H9 (cell line): ENCODE measurements at regions not wholly inside any gene's neighbourhood (a gene's known extent, or its start where the extent isn't known, plus 50 kb on each side); places are given as distances from the start of the nearest gene placed in this dataset.

Experiments used
- DNase-seq: peaks from one replicate; pipeline ENCODE4 v3.0.0-alpha.2; 2017
- H2AFZ ChIP-seq: one replicate; pipeline ENCODE4 v1.6.1; 2013; ENCODE audit warnings: mild to moderate bottlenecking, low read length, control low read depth, moderate library complexity
- H2AK5ac ChIP-seq: 2 replicates; pipeline ENCODE4 v1.6.1; 2013; ENCODE audit warnings: low read length, control low read depth, mixed read lengths; ENCODE audit not compliant: insufficient read length
- H2BK120ac ChIP-seq: one replicate; pipeline ENCODE4 v1.6.1; 2013; ENCODE audit warnings: low read depth, mild to moderate bottlenecking, low read length, control low read depth, inconsistent platforms; ENCODE audit not compliant: poor library complexity, severe bottlenecking
- H2BK12ac ChIP-seq: 2 replicates; pipeline ENCODE4 v1.6.1; 2013; ENCODE audit warnings: low read length, control low read depth, mixed read lengths, low read depth; ENCODE audit not compliant: insufficient read length
- H2BK15ac ChIP-seq: 2 replicates; pipeline ENCODE4 v1.6.1; 2013; ENCODE audit warnings: low read depth, low read length, control low read depth
- H2BK20ac ChIP-seq: one replicate; pipeline ENCODE4 v1.6.1; 2013; ENCODE audit warnings: low read depth, mild to moderate bottlenecking, low read length, control low read depth, inconsistent platforms; ENCODE audit not compliant: poor library complexity, severe bottlenecking
- H2BK5ac ChIP-seq: 2 replicates; pipeline ENCODE4 v1.6.1; 2013; ENCODE audit warnings: low read length, control low read depth, mixed read lengths; ENCODE audit not compliant: insufficient read length
- H3K14ac ChIP-seq: 2 replicates; pipeline ENCODE4 v1.6.1; 2013; ENCODE audit warnings: low read length, control low read depth; ENCODE audit not compliant: insufficient read depth
- H3K18ac ChIP-seq: 2 replicates; pipeline ENCODE4 v1.6.1; 2013; ENCODE audit warnings: low read depth, mild to moderate bottlenecking, mixed read lengths, low read length, control low read depth; ENCODE audit not compliant: insufficient read length
- H3K23ac ChIP-seq: 2 replicates; pipeline ENCODE4 v1.6.1; 2013; ENCODE audit warnings: low read length, control low read depth, mixed read lengths, low read depth; ENCODE audit not compliant: insufficient read length
- H3K23me2 ChIP-seq: 2 replicates; pipeline ENCODE4 v1.6.1; 2013; ENCODE audit warnings: low read depth, mild to moderate bottlenecking, mixed read lengths, low read length, control low read depth; ENCODE audit not compliant: insufficient read length, poor library complexity, severe bottlenecking
- H3K27ac ChIP-seq: 2 replicates; pipeline ENCODE4 v1.5.1; 2013; ENCODE audit warnings: low read length, control low read depth, mixed read lengths, low read depth; ENCODE audit not compliant: insufficient read length
- H3K27me3 ChIP-seq: 2 replicates; pipeline ENCODE4 v1.6.1; 2013; ENCODE audit warnings: low read length, control low read depth, inconsistent platforms; ENCODE audit not compliant: insufficient read depth
- H3K4ac ChIP-seq: 2 replicates; pipeline ENCODE4 v1.6.1; 2013; ENCODE audit warnings: low read depth, mild to moderate bottlenecking, control low read depth, inconsistent platforms, low read length, moderate library complexity
- H3K4me1 ChIP-seq: 2 replicates; pipeline ENCODE4 v1.6.1; 2013; ENCODE audit warnings: low read length, control low read depth, inconsistent platforms; ENCODE audit not compliant: insufficient read depth
- H3K4me2 ChIP-seq: 2 replicates; pipeline ENCODE4 v1.6.1; 2013; ENCODE audit warnings: low read length, control low read depth, mixed read lengths; ENCODE audit not compliant: insufficient read length, insufficient read depth
- H3K56ac ChIP-seq: 2 replicates; pipeline ENCODE4 v1.6.1; 2013; ENCODE audit warnings: low read depth, mild to moderate bottlenecking, mixed read lengths, low read length, control low read depth; ENCODE audit not compliant: insufficient read length
- H3K79me1 ChIP-seq: 2 replicates; pipeline ENCODE4 v1.6.1; 2013; ENCODE audit warnings: low read depth, mild to moderate bottlenecking, moderate library complexity, low read length, control low read depth, inconsistent platforms; ENCODE audit not compliant: insufficient read depth, poor library complexity, severe bottlenecking
- H3K79me2 ChIP-seq: 2 replicates; pipeline ENCODE4 v1.6.1; 2013; ENCODE audit warnings: low read length, control low read depth, inconsistent platforms; ENCODE audit not compliant: insufficient read depth
- H3K9ac ChIP-seq: 2 replicates; pipeline ENCODE4 v1.6.1; 2013; ENCODE audit warnings: low read length, control low read depth, mixed read lengths; ENCODE audit not compliant: insufficient read length; ENCODE audit errors: extremely low read depth
- H3K9me3 ChIP-seq: one replicate; pipeline ENCODE4 v1.6.1; 2013; ENCODE audit warnings: low read depth, low read length, inconsistent platforms; ENCODE audit not compliant: control insufficient read depth
- H3T11ph ChIP-seq: one replicate; pipeline ENCODE4 v1.6.1; 2013; ENCODE audit warnings: mild to moderate bottlenecking, low read length, control low read depth, inconsistent platforms
- H4K20me1 ChIP-seq: one replicate; pipeline ENCODE4 v1.6.1; 2013; ENCODE audit not compliant: control insufficient read depth, insufficient read length, insufficient read depth
- H4K5ac ChIP-seq: 2 replicates; pipeline ENCODE4 v1.6.1; 2013; ENCODE audit warnings: low read depth, mild to moderate bottlenecking, mixed read lengths, low read length, control low read depth; ENCODE audit not compliant: insufficient read length
- H4K8ac ChIP-seq: replicated peaks from 2 replicates; pipeline ENCODE4 v1.6.1; 2013; ENCODE audit warnings: low read length, control low read depth, mixed read lengths, low read depth; ENCODE audit not compliant: insufficient read length
- H4K91ac ChIP-seq: 2 replicates; pipeline ENCODE4 v1.6.1; 2013; ENCODE audit warnings: low read depth, mild to moderate bottlenecking, moderate library complexity, mixed read lengths, low read length, control low read depth; ENCODE audit not compliant: insufficient read length
- H3K27ac Mint-ChIP-seq, 3 experiments: 2 replicates in 2 of 3; 3 replicates in 1 of 3; pipeline ENCODE4 v1.8.0; 2020 to 2021; ENCODE audit warnings: mixed read lengths in 3 of 3, mild to moderate bottlenecking in 1 of 3, moderate library complexity in 1 of 3
- H3K27me3 Mint-ChIP-seq: 2 replicates; pipeline ENCODE4 v1.8.0; 2021; ENCODE audit warnings: low read depth, mild to moderate bottlenecking, moderate library complexity, mixed read lengths
- H3K36me3 Mint-ChIP-seq, 3 experiments: 2 replicates in 2 of 3; 3 replicates in 1 of 3; pipeline ENCODE4 v1.8.0; 2020 to 2021; ENCODE audit warnings: low read depth in 3 of 3, mixed read lengths in 3 of 3; ENCODE audit not compliant: insufficient read depth in 1 of 3
- H3K4me1 Mint-ChIP-seq, 2 experiments: 2 replicates each; pipeline ENCODE4 v1.8.0; 2020; ENCODE audit warnings: mixed read lengths in 2 of 2
- H3K4me3 Mint-ChIP-seq, 2 experiments: 2 replicates in 1 of 2; 3 replicates in 1 of 2; pipeline ENCODE4 v1.8.0; 2020 to 2021; ENCODE audit warnings: mild to moderate bottlenecking in 2 of 2, mixed read lengths in 2 of 2, moderate library complexity in 1 of 2
- H3K9me3 Mint-ChIP-seq, 2 experiments: 2 replicates in 1 of 2; 3 replicates in 1 of 2; pipeline ENCODE4 v1.8.0; 2020; ENCODE audit warnings: mild to moderate bottlenecking in 2 of 2, mixed read lengths in 2 of 2, moderate library complexity in 1 of 2
- WGBS: extraction: QIAGEN DNeasy Blood & Tissue Kit; methylation state at CpG from one replicate; pipeline ENCODE4 v1.1.7; 2013; ENCODE audit warnings: missing lambda C conversion rate, low lambda C conversion rate, mixed read lengths; ENCODE audit not compliant: insufficient read length; ENCODE audit errors: extremely low coverage; 5-methylcytosine and 5-hydroxymethylcytosine counted together
- TF ChIP-seq, protein P1 (sequence below): fragments of 200-600 bp; sonication (generic); conservative IDR thresholded peaks from 3 replicates; pipeline ENCODE4 v1.8.0; 2021; ENCODE audit warnings: antibody characterized with exemption, mild to moderate bottlenecking

DNA sequence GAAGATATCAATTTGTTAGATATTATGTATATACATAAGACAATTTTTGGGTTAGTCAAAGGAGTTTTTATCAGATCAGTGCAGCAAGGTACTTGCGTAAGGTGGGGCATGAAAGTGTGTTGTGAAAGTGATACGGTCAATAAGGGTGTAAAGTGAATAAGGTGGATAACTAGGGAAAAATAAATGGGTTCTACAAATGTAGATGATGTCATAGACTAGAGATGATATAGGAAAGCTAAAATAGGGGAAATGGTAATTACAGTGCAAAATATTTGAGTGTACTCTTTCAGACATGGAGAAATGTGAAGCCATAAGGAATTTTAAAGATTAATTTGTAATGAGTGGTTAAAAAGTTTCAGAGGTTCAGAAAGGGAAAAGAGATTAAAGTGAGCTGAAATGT is 180.6 kb upstream of the KHDRBS2 start:
- H2AFZ ChIP-seq = no peak overlapping the region
- no peak overlapping the region for H2BK12ac ChIP-seq
- H3K4me2 ChIP-seq = no peak overlapping the region
- H3K4me1 ChIP-seq = no peaks in the 10 kb centered on the region
- no peak overlapping the region for H2BK120ac ChIP-seq
- Mint-ChIP-seq H3K4me3 (no peak overlapping the region), H3K9me3 (no peaks in the 10 kb centered on the region), H3K27ac (no peak overlapping the region), H3K4me1 (no peaks in the 10 kb centered on the region), H3K36me3 (no peaks in the 10 kb centered on the region), H3K27me3 (no peaks in the 10 kb centered on the region)
- H4K8ac ChIP-seq = no peak overlapping the region
- no peaks in the 10 kb centered on the region for H3K23me2 ChIP-seq
- H3K27ac ChIP-seq = no peak overlapping the region
- H2BK15ac ChIP-seq = no peak overlapping the region
- H2BK20ac ChIP-seq = no peak overlapping the region
- H4K5ac ChIP-seq = no peak overlapping the region
- no peaks in the 10 kb centered on the region for H3K27me3 ChIP-seq
- no peak overlapping the region for H3K14ac ChIP-seq
- no peak overlapping the region for H3K23ac ChIP-seq
- H2AK5ac ChIP-seq = no peak overlapping the region
- no peak for DNase-seq
- H3K9ac ChIP-seq = no peak overlapping the region
- TF ChIP-seq, protein P1, sequence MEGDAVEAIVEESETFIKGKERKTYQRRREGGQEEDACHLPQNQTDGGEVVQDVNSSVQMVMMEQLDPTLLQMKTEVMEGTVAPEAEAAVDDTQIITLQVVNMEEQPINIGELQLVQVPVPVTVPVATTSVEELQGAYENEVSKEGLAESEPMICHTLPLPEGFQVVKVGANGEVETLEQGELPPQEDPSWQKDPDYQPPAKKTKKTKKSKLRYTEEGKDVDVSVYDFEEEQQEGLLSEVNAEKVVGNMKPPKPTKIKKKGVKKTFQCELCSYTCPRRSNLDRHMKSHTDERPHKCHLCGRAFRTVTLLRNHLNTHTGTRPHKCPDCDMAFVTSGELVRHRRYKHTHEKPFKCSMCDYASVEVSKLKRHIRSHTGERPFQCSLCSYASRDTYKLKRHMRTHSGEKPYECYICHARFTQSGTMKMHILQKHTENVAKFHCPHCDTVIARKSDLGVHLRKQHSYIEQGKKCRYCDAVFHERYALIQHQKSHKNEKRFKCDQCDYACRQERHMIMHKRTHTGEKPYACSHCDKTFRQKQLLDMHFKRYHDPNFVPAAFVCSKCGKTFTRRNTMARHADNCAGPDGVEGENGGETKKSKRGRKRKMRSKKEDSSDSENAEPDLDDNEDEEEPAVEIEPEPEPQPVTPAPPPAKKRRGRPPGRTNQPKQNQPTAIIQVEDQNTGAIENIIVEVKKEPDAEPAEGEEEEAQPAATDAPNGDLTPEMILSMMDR = no peak
- no peak overlapping the region for H3K56ac ChIP-seq
- 100% methylated on average over 1 of the region's 2 CpGs for WGBS
- H3K4ac ChIP-seq = no peak overlapping the region
- no peaks in the 10 kb centered on the region for H3K9me3 ChIP-seq
- no peak overlapping the region for H2BK5ac ChIP-seq
- no peaks in the 10 kb centered on the region for H3K79me1 ChIP-seq
- H3T11ph ChIP-seq = no peak overlapping the region
- H4K91ac ChIP-seq = no peak overlapping the region
- no peak overlapping the region for H3K18ac ChIP-seq
- no peaks in the 10 kb centered on the region for H4K20me1 ChIP-seq
- H3K79me2 ChIP-seq = no peaks in the 10 kb centered on the region
